GM03348 (cell line): ENCODE measurements at regions not wholly inside any gene's neighbourhood (a gene's known extent, or its start where the extent isn't known, plus 50 kb on each side); places are given as distances from the start of the nearest gene placed in this dataset.

Experiments
- DNase-seq: peaks from one replicate; pipeline ENCODE4 v3.0.0; 2012; ENCODE audit warnings: low spot score

- DNase-seq = peak; percentile 21
Observed at GRCh38 chr11:127493330-127494022, 492.9 kb upstream of the KIRREL3 start.

- no peak for DNase-seq
Observed at GRCh38 chr11:127492029-127492428, 491.5 kb upstream of the KIRREL3 start.

GRCh38 chr11:127491589-127491988, 491.0 kb upstream of the KIRREL3 start:
- DNase-seq = no peak

GRCh38 chr11:127490896-127491295, 490.3 kb upstream of the KIRREL3 start:
- no peak for DNase-seq

GRCh38 chr11:127485541-127485940, 485.0 kb upstream of the KIRREL3 start:
- DNase-seq = no peak

- DNase-seq = no peak
Observed at GRCh38 chr11:127481391-127481790, 480.8 kb upstream of the KIRREL3 start.

- no peak for DNase-seq
Observed at GRCh38 chr11:127478826-127479225, 478.3 kb upstream of the KIRREL3 start.

GRCh38 chr11:127474766-127475165, 474.2 kb upstream of the KIRREL3 start:
- no peak for DNase-seq

GRCh38 chr11:127472505-127472904, 471.9 kb upstream of the KIRREL3 start:
- no peak for DNase-seq

GRCh38 chr11:127471662-127472061, 471.1 kb upstream of the KIRREL3 start:
- no peak for DNase-seq

- no peak for DNase-seq
Observed at GRCh38 chr11:127470306-127470884, 469.8 kb upstream of the KIRREL3 start.

GRCh38 chr11:127464325-127464724, 463.8 kb upstream of the KIRREL3 start:
- DNase-seq = no peak

- no peak for DNase-seq
Observed at GRCh38 chr11:127462065-127462344, 461.4 kb upstream of the KIRREL3 start.

- no peak for DNase-seq
Observed at GRCh38 chr11:127461241-127462064, 460.9 kb upstream of the KIRREL3 start.

GRCh38 chr11:127458561-127458960, 458.0 kb upstream of the KIRREL3 start:
- DNase-seq = no peak

- DNase-seq = no peak
Observed at GRCh38 chr11:127454856-127455255, 454.3 kb upstream of the KIRREL3 start.

GRCh38 chr11:127452533-127452932, 452.0 kb upstream of the KIRREL3 start:
- no peak for DNase-seq

- no peak for DNase-seq
Observed at GRCh38 chr11:127451861-127452260, 451.3 kb upstream of the KIRREL3 start.

- no peak for DNase-seq
Observed at GRCh38 chr11:127448101-127448500, 447.5 kb upstream of the KIRREL3 start.

GRCh38 chr11:127445476-127445875, 444.9 kb upstream of the KIRREL3 start:
- DNase-seq = no peak

GRCh38 chr11:127443297-127443696, 442.7 kb upstream of the KIRREL3 start:
- no peak for DNase-seq

GRCh38 chr11:127440616-127441015, 440.0 kb upstream of the KIRREL3 start:
- DNase-seq = no peak

- DNase-seq = no peak
Observed at GRCh38 chr11:127425281-127425680, 424.7 kb upstream of the KIRREL3 start.
